GM12873 (cell line): ENCODE measurements at regions not wholly inside any gene's neighbourhood (a gene's known extent, or its start where the extent isn't known, plus 50 kb on each side); places are given as distances from the start of the nearest gene placed in this dataset.

ENCODE experiments used
- TF ChIP-seq, protein P1 (sequence below): IDR thresholded peaks from 2 replicates; pipeline ENCODE4 v1.5.1; 2012; ENCODE audit warnings: low read depth, mild to moderate bottlenecking, moderate library complexity, low read length, control low read depth; ENCODE audit not compliant: insufficient read depth; ENCODE audit errors: missing control alignments

DNA sequence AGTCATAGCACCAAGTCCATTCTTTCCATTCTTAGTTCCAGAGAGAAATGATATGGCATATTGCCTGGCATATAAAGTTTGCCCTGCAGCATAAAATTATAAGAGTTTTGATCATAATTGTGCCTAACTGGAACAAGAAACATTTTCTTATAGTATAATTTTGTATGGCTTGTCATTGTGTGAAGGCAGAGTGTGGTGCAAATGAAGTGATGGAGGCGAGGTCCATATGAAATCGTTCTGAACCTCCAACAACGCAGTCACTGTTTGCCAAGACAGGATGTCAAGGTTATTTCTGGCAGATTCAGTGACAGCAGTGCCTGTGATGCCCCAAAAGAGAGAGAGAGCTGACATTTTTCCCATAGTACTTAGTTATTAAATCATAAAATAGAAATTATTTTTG, 584.0 kb downstream of the ADGRL2 start:
- TF ChIP-seq, protein P1, sequence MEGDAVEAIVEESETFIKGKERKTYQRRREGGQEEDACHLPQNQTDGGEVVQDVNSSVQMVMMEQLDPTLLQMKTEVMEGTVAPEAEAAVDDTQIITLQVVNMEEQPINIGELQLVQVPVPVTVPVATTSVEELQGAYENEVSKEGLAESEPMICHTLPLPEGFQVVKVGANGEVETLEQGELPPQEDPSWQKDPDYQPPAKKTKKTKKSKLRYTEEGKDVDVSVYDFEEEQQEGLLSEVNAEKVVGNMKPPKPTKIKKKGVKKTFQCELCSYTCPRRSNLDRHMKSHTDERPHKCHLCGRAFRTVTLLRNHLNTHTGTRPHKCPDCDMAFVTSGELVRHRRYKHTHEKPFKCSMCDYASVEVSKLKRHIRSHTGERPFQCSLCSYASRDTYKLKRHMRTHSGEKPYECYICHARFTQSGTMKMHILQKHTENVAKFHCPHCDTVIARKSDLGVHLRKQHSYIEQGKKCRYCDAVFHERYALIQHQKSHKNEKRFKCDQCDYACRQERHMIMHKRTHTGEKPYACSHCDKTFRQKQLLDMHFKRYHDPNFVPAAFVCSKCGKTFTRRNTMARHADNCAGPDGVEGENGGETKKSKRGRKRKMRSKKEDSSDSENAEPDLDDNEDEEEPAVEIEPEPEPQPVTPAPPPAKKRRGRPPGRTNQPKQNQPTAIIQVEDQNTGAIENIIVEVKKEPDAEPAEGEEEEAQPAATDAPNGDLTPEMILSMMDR = no peak

DNA sequence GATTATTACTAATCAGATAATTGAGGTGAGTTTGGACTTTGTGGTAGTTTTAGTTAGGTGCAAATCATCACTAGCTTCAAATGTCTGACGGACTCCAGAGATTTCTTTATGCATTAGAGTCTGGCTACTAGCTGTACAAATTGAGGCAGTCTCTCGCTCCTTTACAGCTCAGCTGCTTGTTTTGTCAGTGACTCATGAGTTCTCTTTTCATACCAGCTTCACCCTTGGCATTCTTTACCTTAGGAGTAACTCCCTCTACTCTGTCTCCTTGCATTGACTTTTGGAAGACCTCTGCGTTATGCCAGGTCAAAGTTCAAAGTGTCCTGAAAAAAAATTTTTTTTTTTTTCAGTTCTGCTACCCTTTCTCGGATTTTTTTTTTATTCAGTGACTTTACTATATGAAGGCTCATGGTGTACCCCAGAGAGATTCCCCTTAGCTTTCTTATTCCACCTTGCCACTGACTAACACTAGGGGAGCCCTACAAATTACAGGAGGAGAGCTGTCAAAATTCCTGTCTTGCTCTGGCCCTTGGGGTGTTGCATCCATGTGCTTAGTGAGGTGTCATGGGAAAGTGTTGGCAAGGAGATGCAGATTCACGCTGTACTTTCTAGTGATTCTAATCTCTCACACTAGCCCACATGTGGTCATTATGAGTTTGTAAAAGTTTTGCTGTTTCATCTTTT, 576.6 kb downstream of the ADGRL2 start:
- TF ChIP-seq, protein P1 = no peak

DNA sequence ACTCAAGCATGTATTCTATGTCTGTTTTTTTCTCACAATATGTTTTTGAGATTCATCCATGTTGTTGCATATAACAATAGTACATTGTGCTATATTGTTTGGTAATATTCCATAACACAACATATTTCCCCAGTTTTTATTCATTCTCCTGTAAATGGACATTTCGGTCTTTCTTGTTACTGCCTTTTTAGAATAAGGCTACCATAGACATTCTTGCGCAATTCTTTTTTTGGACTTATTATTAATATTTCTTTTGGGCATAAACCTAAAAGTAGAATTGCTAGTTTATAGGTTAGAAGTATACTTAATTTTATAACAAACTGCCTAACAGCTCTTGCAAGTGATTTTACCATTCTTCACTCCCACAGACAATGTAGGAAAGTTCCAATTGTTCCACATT, 573.0 kb downstream of the ADGRL2 start:
- TF ChIP-seq, protein P1 = no peak

DNA sequence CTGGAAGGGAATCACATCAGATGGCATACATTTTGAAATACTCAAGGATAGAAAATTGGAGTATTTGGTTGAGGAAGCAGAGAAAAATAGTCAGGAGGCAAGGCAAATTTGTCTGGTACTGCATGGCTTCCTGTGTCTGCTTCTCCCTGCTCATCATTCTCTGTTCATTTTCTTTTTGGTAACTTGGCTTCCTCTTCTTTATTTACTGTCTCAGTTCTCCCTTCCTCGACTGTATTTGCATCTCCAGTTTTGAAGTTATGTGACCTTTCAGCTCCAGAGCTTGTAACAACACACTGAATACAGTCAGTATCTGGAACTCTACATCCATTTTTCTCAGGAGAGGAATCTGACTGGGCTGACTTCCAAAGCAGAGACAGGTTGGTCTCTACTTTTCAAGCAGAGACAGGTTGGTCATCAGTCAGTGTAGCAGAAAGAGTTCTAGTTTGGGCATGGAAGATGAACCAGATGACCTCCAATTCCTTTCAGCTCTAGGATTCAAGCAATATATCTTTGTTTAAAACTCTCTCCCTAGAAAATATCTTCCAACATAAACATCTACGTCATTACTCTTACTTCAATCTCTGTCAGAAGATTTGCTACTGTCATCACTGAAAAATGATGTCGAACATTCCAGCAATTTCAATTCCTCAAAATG, 571.2 kb downstream of the ADGRL2 start:
- TF ChIP-seq, protein P1 = no peak

DNA sequence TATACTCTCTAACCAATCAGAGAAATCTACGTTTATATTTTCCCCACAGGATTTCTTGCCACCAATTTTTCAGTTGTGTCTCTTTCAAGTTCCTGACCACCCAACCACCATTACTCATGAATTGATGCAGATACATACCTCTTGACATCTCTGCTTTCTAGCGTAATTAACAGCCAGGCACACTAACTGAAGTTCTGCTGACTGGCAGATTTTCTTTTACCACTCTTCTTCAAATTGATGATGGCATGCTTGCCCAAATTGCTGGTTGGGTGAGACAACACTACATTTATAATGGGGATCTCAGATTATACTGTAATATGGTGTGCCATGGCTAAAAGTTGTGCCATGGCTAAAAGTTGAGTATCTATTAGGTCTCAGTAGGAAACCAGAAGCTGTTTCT, 566.7 kb downstream of the ADGRL2 start:
- TF ChIP-seq, protein P1 = no peak

DNA sequence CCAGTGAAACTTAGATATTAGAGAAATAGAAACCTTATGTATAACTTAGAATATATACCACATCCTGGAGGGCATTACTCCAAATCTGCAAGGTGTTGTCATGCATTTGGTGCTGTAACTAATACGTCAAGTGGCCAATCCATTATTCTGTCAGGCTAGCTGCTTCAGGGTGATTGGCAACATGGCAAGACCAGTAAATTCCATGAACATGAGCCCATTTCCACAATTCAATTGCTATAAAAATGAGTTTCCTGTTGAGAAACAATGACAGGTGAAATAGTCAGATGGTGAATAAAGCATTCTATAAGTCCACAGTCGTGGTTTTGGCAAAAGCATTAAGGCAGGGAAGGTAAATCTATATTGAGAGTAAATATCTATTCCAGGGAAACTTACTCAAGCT, 566.0 kb downstream of the ADGRL2 start:
- TF ChIP-seq, protein P1 = no peak

DNA sequence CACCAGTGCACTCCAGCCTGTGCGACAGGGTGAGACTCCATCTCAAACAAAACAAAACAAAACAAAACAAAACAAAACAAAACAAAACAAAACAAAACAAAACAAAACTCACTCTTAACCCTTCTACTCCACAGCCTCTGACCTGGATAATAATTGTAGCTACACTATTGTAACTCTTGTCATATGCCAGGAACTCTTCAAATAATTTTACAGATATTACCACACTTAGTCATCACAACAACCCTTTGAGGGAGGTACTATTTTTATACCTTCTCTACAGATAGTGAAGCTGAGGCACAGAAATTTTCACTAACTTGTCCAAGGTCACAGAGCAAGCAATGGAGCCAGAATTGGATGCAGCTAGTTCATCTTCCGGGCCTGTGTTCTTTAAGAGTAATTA, 547.8 kb downstream of the ADGRL2 start:
- TF ChIP-seq, protein P1 = no peak
